ENCODE measurements at regions not wholly inside any gene's neighbourhood (a gene's known extent, or its start where the extent isn't known, plus 50 kb on each side); places are given as distances from the start of the nearest gene placed in this dataset.
"Not testable (repeated sequence)": the region's sequence is repeated elsewhere in the genome, so short reads cannot be mapped to it uniquely, and the experiment has no call there.

- H3K36me3 Mint-ChIP-seq (ENCODE audit: low read depth) = no peaks in the 10 kb centered on the region; the same call in 1 of the 2 replicates
- H3K27me3 Mint-ChIP-seq (ENCODE audit: insufficient read depth) = no peaks in the 10 kb centered on the region
- no peak for TF ChIP-seq CTCF (IDR thresholded peaks at IDR 0.05)
- H3K9me3 Mint-ChIP-seq = no peaks in the 10 kb centered on the region
- no peak for DNase-seq
- H3K27ac Mint-ChIP-seq = peak overlapping the region; percentile 55; the same call in 1 of the 2 replicates
- H3K4me1 Mint-ChIP-seq (ENCODE audit: low read depth) = peaks cover 35% of the 10 kb centered on the region
- H3K4me3 Mint-ChIP-seq = no peak overlapping the region
Observed at GRCh38 chr18:73119574-73119973, 251.8 kb upstream of the NETO1 start.

DNA sequence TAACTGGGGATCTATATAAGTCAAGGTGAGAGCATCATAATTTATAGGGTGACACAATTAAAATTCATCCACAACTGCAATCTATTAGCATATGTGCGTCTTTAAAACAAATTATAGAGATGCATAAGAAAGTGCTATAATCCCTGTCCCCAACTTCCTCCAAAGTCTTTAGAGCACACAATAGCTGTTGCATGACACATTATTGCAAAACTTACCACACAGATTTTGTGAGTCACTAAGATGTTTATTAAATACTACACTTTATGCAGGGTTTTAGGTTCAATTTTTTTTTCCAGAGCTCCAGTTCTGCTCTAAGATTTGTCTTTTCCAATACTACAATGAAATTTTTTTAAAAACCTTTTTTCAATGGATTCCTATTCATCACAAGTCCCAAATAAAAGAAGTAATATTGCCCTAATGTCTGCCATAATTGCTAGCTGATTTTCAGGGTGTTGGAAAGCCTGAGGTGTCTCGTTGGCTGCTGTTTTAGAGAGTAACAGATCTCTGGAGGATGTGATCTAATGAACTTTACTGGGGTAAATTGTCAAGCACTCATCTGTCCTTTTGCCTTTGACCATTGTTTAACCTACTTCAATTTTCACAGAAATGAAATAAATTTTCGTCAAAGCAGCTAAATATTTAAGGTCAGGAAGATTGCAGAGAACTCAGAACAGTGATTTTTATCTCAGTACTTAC, 250.5 kb upstream of the NETO1 start:
- H3K27me3 Mint-ChIP-seq (ENCODE audit: insufficient read depth) = no peaks in the 10 kb centered on the region
- peak overlapping the region; percentile 24; the same call in 1 of the 2 replicates for H3K27ac Mint-ChIP-seq
- DNase-seq = peak; percentile 72
- peaks cover 23% of the 10 kb centered on the region for H3K4me1 Mint-ChIP-seq (ENCODE audit: low read depth)
- no peaks in the 10 kb centered on the region; the same call in 1 of the 2 replicates for H3K36me3 Mint-ChIP-seq (ENCODE audit: low read depth)
- peak overlapping the region; percentile 30; the same call in 1 of the 2 replicates for H3K4me3 Mint-ChIP-seq
- no peak for TF ChIP-seq CTCF (IDR thresholded peaks at IDR 0.05)
- H3K9me3 Mint-ChIP-seq = no peaks in the 10 kb centered on the region

DNA sequence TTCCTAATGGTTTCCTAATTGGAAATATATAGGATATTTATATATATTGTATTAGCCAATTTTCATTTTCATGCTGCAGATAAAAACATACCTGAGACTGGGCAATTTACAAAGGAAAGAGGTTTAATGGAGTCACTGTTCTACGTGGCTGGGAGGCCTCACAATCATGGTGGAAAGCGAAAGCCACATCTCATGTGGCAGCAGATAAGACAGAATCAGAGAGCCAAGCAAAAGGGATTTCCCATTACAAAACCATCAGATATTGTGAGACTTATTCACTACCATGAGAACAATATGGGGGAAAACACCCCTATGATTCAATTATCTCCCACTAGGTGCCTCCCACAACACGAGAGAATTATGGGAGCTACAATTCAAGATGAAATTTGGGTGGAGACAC, 242.5 kb upstream of the NETO1 start:
- H3K36me3 Mint-ChIP-seq (ENCODE audit: low read depth) = no peaks in the 10 kb centered on the region
- no peak for DNase-seq
- H3K4me3 Mint-ChIP-seq = no peak overlapping the region
- H3K4me1 Mint-ChIP-seq (ENCODE audit: low read depth) = no peaks in the 10 kb centered on the region
- no peaks in the 10 kb centered on the region; the same call in 1 of the 2 replicates for H3K27me3 Mint-ChIP-seq (ENCODE audit: insufficient read depth)
- no peak for TF ChIP-seq CTCF (IDR thresholded peaks at IDR 0.05)
- H3K9me3 Mint-ChIP-seq = no peaks in the 10 kb centered on the region
- H3K27ac Mint-ChIP-seq = no peak overlapping the region

- DNase-seq = no peak
Observed at GRCh38 chr18:73101977-73102376, 234.2 kb upstream of the NETO1 start.

DNA sequence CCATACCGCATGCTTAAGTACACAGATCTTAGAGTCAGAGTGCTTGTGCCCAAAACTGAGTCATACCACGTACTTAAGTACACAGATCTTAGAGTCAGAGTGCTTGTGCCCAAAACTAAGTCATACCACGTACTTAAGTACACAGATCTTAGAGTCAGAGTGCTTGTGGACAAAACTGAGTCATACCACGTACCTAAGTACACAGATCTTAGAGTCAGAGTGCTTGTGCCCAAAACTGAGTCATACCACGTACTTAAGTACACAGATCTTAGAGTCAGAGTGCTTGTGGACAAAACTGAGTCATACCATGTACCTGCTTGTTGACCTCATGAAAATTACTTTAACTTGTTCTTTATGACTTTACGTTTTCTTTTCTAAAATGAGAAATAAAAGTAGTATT, 233.7 kb upstream of the NETO1 start:
- peaks cover 21% of the 10 kb centered on the region for H3K4me1 Mint-ChIP-seq (ENCODE audit: low read depth)
- not testable (repeated sequence) for H3K27ac Mint-ChIP-seq; H3K4me3 Mint-ChIP-seq; H3K9me3 Mint-ChIP-seq; H3K36me3 Mint-ChIP-seq (ENCODE audit: low read depth); H3K27me3 Mint-ChIP-seq (ENCODE audit: insufficient read depth)
- peak; percentile 1 for DNase-seq

More at GRCh38 chr18:73101977-73102376, 234.2 kb upstream of the NETO1 start:
- H3K27me3 Mint-ChIP-seq (ENCODE audit: insufficient read depth) = no peaks in the 10 kb centered on the region
- no peak overlapping the region for H3K4me3 Mint-ChIP-seq
- H3K9me3 Mint-ChIP-seq = no peaks in the 10 kb centered on the region
- H3K36me3 Mint-ChIP-seq (ENCODE audit: low read depth) = no peaks in the 10 kb centered on the region
- no peak overlapping the region; the same call in 1 of the 2 replicates for H3K27ac Mint-ChIP-seq
- no peak for TF ChIP-seq CTCF (IDR thresholded peaks at IDR 0.05)
- peaks cover 16% of the 10 kb centered on the region for H3K4me1 Mint-ChIP-seq (ENCODE audit: low read depth)

GRCh38 chr18:73099759-73100158, 232.0 kb upstream of the NETO1 start:
- no peak for TF ChIP-seq CTCF (IDR thresholded peaks at IDR 0.05)
- Mint-ChIP-seq H3K36me3 (ENCODE audit: low read depth) (no peaks in the 10 kb centered on the region), H3K27ac (no peak overlapping the region), H3K27me3 (ENCODE audit: insufficient read depth) (no peaks in the 10 kb centered on the region), H3K9me3 (no peaks in the 10 kb centered on the region), H3K4me3 (no peak overlapping the region), H3K4me1 (ENCODE audit: low read depth) (peaks cover 32% of the 10 kb centered on the region)
- no peak for DNase-seq

All from HFFc6 (cell line).